Activated naive CD4-positive, alpha-beta T cell treated with anti-CD3 and anti-CD28 coated beads, Interleukin-2, amount 50 U/mL, for 72 hours (primary cell): ENCODE measurements at regions not wholly inside any gene's neighbourhood (a gene's known extent, or its start where the extent isn't known, plus 50 kb on each side); places are given as distances from the start of the nearest gene placed in this dataset.
"Not testable (repeated sequence)": the region's sequence is repeated elsewhere in the genome, so short reads cannot be mapped to it uniquely, and the experiment has no call there.

Experiments
- ATAC-seq, 2 donors: fragments of 150-1000 bp; cut with Tn5 transposase; 2 replicates each; pipeline ENCODE4 v1.10.0; 2021; ENCODE audit warnings: mild to moderate bottlenecking in 2 of 2, moderate library complexity in 2 of 2
- DNase-seq, 2 donors: peaks; one replicate each; pipeline ENCODE4 v3.0.0; 2021 to 2022; ENCODE audit warnings: low spot score in 2 of 2
- H3K27ac Mint-ChIP-seq, 2 donors: one replicate each; pipeline ENCODE4 v1.8.0; 2022; ENCODE audit warnings: mild to moderate bottlenecking in 2 of 2, mixed read lengths in 2 of 2
- H3K36me3 Mint-ChIP-seq, 2 donors: one replicate each; pipeline ENCODE4 v1.8.0; 2022; ENCODE audit warnings: mixed read lengths in 2 of 2
- H3K9me3 Mint-ChIP-seq, 2 donors: one replicate each; pipeline ENCODE4 v1.8.0; 2022; ENCODE audit warnings: mixed read lengths in 2 of 2

GRCh38 chr11:87589082-87589481 lies 551.3 kb downstream of the TMEM135 start:
- Mint-ChIP-seq H3K27ac (no peak overlapping the region), H3K36me3 (peaks cover 0 to 26% of the 10 kb centered on the region in 2 donors), H3K9me3 (peaks cover 31 to 32% of the 10 kb centered on the region in 2 donors)
- ATAC-seq, result no peak
- no peak for DNase-seq

GRCh38 chr11:87585613-87586012 lies 547.9 kb downstream of the TMEM135 start:
- Mint-ChIP-seq H3K36me3 (peaks cover 0 to 17% of the 10 kb centered on the region in 2 donors), H3K9me3 (peaks cover 21 to 22% of the 10 kb centered on the region in 2 donors)
- not testable (repeated sequence) for H3K27ac Mint-ChIP-seq, ATAC-seq, DNase-seq

- Mint-ChIP-seq H3K36me3 (peaks cover 0 to 5% of the 10 kb centered on the region in 2 donors), H3K9me3 (peaks cover 10 to 14% of the 10 kb centered on the region in 2 donors), H3K27ac (no peak overlapping the region)
- ATAC-seq (no peak), DNase-seq (no peak)
Measured at GRCh38 chr11:87583931-87584330, 546.2 kb downstream of the TMEM135 start.

DNA sequence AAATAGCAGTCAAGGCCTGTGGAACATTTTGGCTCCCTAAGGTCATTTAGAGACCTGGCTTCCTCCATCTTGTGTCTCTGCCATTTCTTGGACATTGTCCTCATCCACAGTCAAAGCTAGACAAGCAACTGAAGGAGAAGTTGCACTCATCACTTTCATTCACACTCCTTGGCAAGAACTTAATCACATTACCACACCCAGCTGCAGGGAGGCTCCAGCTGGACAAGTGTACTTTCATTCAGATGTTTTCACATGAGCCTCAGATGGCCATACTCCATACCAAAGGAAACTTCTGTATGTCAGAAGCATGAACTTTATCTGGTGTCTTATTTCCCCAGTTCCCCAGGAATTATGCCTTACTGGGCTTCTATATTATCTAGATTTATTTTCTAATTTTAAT lies 537.4 kb downstream of the TMEM135 start:
- Mint-ChIP-seq H3K36me3 (no peaks in the 10 kb centered on the region), H3K27ac (no peak overlapping the region), H3K9me3 (no peaks in the 10 kb centered on the region)
- no peak for DNase-seq
- ATAC-seq, result no peak

DNA sequence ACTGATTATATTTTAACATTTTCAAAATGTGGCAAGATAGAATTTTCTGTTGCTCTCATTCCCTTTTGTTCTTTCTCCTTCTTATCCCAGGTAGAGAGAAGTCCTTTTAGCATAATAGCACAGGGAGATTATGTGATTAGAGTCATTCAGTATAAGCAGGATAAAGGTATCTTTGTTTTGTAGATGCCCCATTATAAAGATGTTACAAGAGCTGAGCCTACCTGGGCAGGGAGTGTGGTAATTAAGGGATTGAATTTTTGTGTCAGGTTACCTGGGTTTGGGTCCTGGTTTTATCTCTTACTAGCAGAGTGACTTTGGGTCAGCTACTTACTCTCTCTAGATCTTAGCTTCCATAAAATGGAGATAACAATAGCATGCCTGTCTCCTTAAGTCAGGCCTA lies 536.5 kb downstream of the TMEM135 start:
- ATAC-seq, result no peak
- H3K36me3 Mint-ChIP-seq, result no peaks in the 10 kb centered on the region
- H3K27ac Mint-ChIP-seq, result no peak overlapping the region

GRCh38 chr11:87573708-87574107 lies 536.0 kb downstream of the TMEM135 start:
- Mint-ChIP-seq H3K36me3 (no peaks in the 10 kb centered on the region), H3K9me3 (no peaks in the 10 kb centered on the region), H3K27ac (no peak overlapping the region)
- no peak for DNase-seq
- no peak for ATAC-seq

More for the DNA sequence above, 536.5 kb downstream of the TMEM135 start:
- no peak for DNase-seq
- no peaks in the 10 kb centered on the region for H3K9me3 Mint-ChIP-seq

- no peaks in the 10 kb centered on the region for H3K9me3 Mint-ChIP-seq
- no peak overlapping the region for H3K27ac Mint-ChIP-seq
- H3K36me3 Mint-ChIP-seq, result no peaks in the 10 kb centered on the region
- ATAC-seq, result no peak
- DNase-seq, result no peak
Measured at GRCh38 chr11:87572881-87573280, 535.1 kb downstream of the TMEM135 start.

DNA sequence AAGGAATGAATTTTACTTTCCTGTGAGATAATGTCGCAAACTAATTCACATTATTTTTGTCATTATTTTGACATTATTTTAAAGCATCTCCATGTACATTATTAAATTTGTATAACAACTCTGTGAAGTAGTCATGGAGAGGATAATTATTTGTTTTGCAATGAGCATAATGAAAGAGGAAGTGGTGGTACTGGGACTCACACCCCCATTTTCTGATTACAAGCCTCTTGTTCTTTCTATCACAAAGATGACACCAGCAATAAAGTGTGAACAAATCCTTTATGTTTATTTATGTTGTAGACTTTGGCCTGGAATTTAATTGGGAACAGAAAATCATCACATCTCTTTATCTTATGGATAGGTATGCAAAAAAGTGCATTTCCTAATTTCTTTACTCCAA lies 522.6 kb downstream of the TMEM135 start:
- Mint-ChIP-seq H3K27ac (no peak overlapping the region), H3K36me3 (no peaks in the 10 kb centered on the region), H3K9me3 (peaks cover 9 to 17% of the 10 kb centered on the region in 2 donors)
- ATAC-seq (no peak), DNase-seq (no peak)

- ATAC-seq, DNase-seq, H3K27ac Mint-ChIP-seq, H3K36me3 Mint-ChIP-seq: not testable (repeated sequence)
- peaks cover 12 to 21% of the 10 kb centered on the region in 2 donors for H3K9me3 Mint-ChIP-seq
Measured at GRCh38 chr11:87559852-87560251, 522.1 kb downstream of the TMEM135 start.

GRCh38 chr11:87555101-87555500 lies 517.4 kb downstream of the TMEM135 start:
- no peak overlapping the region for H3K27ac Mint-ChIP-seq
- ATAC-seq (no peak), DNase-seq (no peak)
- peaks cover 14 to 36% of the 10 kb centered on the region in 2 donors for H3K9me3 Mint-ChIP-seq
- H3K36me3 Mint-ChIP-seq, result no peaks in the 10 kb centered on the region

- Mint-ChIP-seq H3K27ac (no peak overlapping the region), H3K36me3 (peaks cover 0 to 2% of the 10 kb centered on the region in 2 donors), H3K9me3 (peaks cover 32% of the 10 kb centered on the region in 2 donors)
- DNase-seq, result no peak
- no peak for ATAC-seq
Measured at GRCh38 chr11:87548797-87549196, 511.1 kb downstream of the TMEM135 start.

DNA sequence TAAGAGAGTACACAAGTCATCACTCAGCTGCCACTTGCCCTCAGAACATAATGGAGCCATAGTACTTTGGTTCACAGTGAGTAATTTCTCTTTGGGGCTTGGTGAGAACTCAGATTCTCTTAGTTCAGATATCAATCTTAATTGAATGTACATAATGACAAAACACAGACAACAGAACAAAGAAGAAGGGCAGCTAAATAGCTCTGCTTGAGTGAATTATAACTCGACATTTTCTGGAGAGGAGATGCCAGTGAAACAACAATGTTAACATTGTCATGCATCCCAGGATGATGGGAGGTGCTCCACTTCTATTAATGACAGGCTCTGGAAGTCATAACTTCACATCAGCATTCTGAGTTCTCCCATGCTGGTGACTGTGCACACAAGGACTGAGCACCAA lies 508.1 kb downstream of the TMEM135 start:
- peaks cover 29 to 46% of the 10 kb centered on the region in 2 donors for H3K9me3 Mint-ChIP-seq
- no peak for ATAC-seq
- DNase-seq, result no peak
- H3K27ac Mint-ChIP-seq, result no peak overlapping the region
- peaks cover 6% of the 10 kb centered on the region in 2 donors for H3K36me3 Mint-ChIP-seq

DNA sequence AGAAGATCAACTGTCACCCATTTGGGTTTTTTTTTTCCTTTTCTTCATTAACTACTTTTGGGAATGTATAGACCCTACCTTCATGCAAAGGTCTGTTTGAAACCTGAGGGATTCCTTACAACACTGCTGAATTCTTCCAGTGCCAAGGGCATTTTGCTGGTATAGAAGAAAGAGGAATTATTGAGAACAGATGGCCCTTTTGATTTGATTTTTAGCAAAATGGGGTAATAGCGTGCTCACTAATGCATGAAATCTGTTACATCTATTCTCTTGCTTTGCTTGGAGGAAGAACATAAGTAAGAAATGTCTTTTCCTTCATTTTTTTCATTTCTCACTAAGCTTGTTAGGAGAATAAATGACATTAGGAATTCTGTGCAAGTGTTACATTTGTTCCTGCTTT lies 501.9 kb downstream of the TMEM135 start:
- Mint-ChIP-seq H3K9me3 (peaks cover 18 to 20% of the 10 kb centered on the region in 2 donors), H3K27ac (no peak overlapping the region), H3K36me3 (peaks cover 6% of the 10 kb centered on the region in 2 donors)
- DNase-seq, result no peak
- ATAC-seq, result no peak

DNA sequence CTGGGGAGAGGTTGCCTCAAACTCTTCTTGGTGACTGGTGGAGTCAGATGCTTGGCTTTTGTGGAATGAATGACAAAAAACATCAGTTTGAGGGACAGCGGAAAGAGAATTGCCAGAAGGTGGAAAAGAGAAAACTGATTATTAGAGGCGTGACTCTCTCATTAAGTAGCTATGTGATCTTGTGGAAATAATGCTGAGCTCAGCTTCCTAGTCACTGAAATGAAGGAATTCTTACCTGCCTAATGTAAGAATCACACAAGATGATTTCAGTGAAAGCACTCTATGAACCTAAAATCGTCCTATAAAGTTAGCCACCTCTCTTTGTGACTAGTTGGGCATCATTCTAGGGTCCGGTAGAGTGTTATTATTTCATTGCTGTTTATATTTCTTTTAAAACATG lies 498.8 kb downstream of the TMEM135 start:
- H3K36me3 Mint-ChIP-seq, result no peaks in the 10 kb centered on the region
- no peak for DNase-seq
- ATAC-seq, result no peak
- peaks cover 2 to 8% of the 10 kb centered on the region in 2 donors for H3K9me3 Mint-ChIP-seq
- no peak overlapping the region for H3K27ac Mint-ChIP-seq

GRCh38 chr11:87536016-87536415 lies 498.3 kb downstream of the TMEM135 start:
- H3K27ac Mint-ChIP-seq, result no peak overlapping the region
- H3K9me3 Mint-ChIP-seq, result peaks cover 0 to 5% of the 10 kb centered on the region in 2 donors
- no peaks in the 10 kb centered on the region for H3K36me3 Mint-ChIP-seq
- no peak for DNase-seq
- no peak for ATAC-seq

GRCh38 chr11:87535513-87535912 lies 497.8 kb downstream of the TMEM135 start:
- ATAC-seq (no peak), DNase-seq (no peak)
- peaks cover 0 to 5% of the 10 kb centered on the region in 2 donors for H3K9me3 Mint-ChIP-seq
- no peaks in the 10 kb centered on the region for H3K36me3 Mint-ChIP-seq
- no peak overlapping the region for H3K27ac Mint-ChIP-seq

DNA sequence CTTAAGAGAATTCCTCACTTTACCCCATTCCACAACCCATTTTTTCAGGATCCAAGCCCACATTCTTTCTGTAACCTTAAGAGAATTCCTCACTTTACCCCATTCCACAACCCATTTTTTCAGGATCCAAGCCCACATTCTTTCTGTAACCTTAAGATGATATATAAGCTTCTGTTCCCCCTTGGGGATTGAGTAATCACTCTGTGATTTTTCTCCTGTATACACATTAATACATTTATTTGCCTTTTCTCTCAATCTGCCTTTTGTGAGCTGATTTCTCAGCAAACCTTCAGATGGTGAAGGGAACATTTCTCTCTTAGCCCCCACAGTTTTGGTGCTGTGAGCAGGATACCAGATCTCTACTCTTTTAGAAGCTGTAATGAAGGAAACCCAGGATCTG lies 494.1 kb downstream of the TMEM135 start:
- ATAC-seq, H3K9me3 Mint-ChIP-seq, H3K27ac Mint-ChIP-seq, DNase-seq, H3K36me3 Mint-ChIP-seq: not testable (repeated sequence)

DNA sequence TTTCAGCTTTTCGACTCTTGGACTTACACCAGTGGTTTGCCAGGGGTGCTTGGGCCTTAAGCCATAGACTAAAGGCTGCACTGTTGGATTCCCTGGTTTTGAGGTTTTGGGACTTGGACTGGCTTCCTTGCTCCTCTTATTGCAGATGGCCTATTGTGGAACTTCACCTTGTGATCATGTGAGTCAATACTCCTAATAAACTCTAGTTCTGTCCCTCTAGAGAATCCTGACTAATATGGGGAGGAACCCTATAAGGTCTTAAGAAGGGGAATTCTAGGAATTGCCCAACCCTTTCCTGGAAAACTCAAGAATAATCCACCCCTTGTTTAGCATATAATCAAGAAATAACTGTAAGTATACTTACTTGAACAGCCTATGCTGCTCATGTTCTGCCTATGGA lies 491.8 kb downstream of the TMEM135 start:
- no peaks in the 10 kb centered on the region for H3K36me3 Mint-ChIP-seq
- H3K9me3 Mint-ChIP-seq, result peaks cover 0 to 8% of the 10 kb centered on the region in 2 donors
- no peak overlapping the region for H3K27ac Mint-ChIP-seq
- DNase-seq (no peak), ATAC-seq (no peak)

DNA sequence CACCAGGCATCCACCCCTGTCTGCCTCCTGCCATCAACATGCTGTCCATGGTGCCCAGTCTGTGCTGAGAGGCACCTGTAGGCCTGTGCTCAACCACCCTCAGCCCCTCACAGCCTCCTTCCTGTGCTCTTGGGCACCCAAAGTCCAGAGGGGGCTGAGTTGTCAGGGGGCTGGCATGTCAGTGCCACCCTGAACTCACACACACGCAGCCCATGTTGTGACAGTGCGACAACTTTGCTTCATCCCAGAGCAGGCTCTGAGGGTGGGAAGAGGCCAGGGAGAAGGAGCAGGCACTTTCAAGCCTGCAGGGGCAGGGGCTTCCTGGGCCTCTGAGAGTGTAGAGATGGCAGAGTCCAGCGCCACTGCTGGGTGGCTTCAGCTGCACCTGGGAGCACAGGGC lies 491.0 kb downstream of the TMEM135 start:
- DNase-seq, result no peak
- Mint-ChIP-seq H3K27ac (no peak overlapping the region), H3K9me3 (peaks cover 0 to 8% of the 10 kb centered on the region in 2 donors), H3K36me3 (no peaks in the 10 kb centered on the region)
- no peak for ATAC-seq
